HG02678 (cell line): ENCODE measurements at regions not wholly inside any gene's neighbourhood (a gene's known extent, or its start where the extent isn't known, plus 50 kb on each side); places are given as distances from the start of the nearest gene placed in this dataset.
"Not testable (repeated sequence)": the region's sequence is repeated elsewhere in the genome, so short reads cannot be mapped to it uniquely, and the experiment has no call there.

Experiments
- ATAC-seq: cut with Tn5 transposase; IDR thresholded peaks from one replicate; pipeline ENCODE4 v1.9.1; 2021; ENCODE audit warnings: mild to moderate bottlenecking, moderate library complexity; ENCODE audit not compliant: unreplicated experiment

DNA sequence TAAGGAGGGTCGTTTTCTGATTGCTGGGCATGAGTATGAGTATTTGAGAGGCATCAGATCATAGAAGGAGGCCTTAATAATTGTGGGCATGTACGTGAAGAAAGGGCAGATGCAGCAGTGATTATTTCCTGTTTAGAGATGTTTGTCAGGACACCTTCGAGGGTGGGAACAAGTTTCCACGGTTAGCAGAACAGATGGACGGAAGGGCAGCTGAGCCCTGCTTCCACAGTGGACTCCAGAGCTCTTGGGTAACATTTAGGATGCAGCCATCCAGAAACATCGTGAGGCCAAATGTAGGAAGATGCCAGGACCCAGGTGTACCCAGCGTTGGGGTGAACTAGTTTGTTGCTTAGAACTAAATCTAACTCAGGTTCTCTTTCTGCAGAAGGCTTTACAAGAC is 231.3 kb upstream of the FAT1 start:
- ATAC-seq: no peak

- ATAC-seq: no peak
Measured at GRCh38 chr4:186957952-186958555, 234.4 kb upstream of the FAT1 start.

DNA sequence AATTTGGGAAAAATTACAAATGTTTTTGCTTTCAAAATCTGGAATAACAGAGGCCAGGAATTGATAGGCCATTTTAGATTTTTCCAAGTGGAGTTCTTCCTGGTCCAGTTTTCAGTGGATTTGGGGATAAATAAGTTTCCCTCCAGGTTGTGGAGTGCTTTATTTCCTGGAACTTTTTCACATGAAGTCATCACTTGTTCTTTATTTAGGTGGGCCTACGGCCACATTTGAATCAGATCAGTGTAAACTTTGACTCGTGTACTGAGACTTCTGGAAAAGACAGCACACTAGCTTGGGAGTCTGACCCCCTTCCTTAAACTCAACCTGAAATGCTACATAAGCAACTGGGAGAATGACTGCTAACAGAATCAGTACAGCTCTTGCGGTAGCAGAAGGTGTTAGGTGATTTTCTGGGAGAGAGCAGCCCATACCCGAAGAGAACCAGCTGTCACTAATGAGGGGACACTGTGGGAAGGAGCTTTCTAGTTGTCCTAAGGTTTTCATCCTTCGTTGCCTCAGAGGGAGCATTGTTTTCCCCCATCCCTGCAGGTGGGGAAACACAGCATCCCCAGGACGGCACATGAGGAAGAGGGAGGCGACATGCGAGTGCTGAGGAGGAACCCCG is 235.2 kb upstream of the FAT1 start:
- no peak for ATAC-seq

- no peak for ATAC-seq
Measured at GRCh38 chr4:186979961-186980745, 256.5 kb upstream of the FAT1 start.

DNA sequence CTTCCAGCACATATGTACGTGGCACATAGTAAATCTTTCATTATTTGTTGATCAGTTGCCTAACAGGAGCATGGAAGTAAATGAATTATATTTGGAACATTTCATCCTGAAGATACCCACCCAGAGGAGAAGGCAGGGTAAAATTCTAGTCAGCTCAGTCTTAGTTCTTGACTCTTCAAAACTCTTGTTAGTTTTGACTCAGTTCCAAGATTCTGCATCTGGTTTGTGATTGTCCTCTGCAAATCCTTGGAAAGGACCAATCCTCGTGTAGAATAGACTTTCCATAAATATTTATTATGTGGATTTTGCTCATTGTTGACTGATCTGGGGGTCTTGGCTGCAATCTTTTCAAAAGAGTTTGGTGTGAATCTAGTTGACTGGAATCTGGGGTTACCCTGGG is 257.5 kb upstream of the FAT1 start:
- no peak for ATAC-seq

GRCh38 chr4:186982160-186982559 is 258.5 kb upstream of the FAT1 start:
- no peak for ATAC-seq

DNA sequence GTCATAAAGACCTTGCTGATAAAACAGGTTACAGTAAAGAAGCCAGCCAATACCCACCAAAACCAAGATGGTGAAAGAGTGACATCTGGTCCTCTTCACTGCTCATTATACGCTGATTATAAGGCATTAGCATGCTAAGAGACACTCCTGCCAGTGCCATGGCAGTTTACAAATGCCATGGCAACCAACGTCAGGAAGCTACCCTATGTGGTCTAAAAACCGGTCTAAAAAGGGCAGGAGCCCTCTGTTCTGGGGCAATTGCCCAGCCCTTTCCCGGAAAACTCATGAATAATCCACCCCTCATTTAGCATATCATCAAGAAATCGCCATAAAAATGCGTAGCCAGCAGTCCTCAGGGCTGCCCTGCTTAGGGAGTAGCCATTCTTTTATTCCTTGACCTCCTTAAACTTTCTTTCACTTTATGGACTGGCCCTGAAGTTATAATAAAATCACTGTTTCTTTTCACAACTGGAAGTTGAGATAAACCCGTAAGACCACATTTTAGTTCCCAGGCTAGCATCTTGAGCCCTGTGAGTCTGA is 260.5 kb upstream of the FAT1 start:
- ATAC-seq: no peak

DNA sequence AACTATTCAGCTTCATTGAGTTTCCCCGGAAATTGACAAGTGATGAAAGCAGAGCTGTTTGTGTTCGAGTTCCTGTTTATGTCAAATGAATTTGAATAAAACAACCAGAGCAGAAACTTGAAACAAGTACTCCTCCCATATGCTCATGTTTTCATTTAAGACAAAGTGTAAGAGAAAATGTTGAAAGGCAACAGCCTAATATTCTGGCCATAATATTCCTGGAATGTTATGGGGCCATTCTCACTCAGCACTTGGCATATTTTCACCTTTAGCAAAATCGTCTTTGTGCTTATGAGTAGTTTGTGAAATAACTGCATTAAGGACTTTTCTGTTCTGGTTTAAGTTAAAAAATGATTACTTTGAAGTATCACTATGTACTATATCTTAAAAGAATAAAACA is 276.0 kb upstream of the FAT1 start:
- ATAC-seq: no peak

- no peak for ATAC-seq
Measured at GRCh38 chr4:187000281-187000680, 276.6 kb upstream of the FAT1 start.

- ATAC-seq: not testable (repeated sequence)
Measured at GRCh38 chr4:187002133-187002532, 278.5 kb upstream of the FAT1 start.

DNA sequence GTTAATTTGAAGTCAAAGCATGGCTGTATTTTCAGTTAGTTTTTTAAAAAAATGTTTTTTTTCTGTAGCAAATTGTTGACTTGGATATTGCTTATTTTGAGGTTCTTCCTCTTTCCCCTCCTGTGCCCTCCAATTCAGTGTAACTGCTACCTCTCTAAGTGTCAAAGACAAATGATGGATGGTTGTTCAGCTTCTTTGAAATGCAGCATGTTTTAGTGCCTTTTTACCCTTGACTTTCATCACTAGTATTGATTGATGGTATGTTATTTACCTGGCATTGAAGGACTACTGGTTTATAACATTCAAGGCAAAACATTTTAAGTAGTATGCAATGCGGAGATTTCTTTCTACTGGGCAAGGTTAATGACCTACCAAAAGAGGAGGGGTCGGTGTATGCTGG is 281.0 kb upstream of the FAT1 start:
- no peak for ATAC-seq

DNA sequence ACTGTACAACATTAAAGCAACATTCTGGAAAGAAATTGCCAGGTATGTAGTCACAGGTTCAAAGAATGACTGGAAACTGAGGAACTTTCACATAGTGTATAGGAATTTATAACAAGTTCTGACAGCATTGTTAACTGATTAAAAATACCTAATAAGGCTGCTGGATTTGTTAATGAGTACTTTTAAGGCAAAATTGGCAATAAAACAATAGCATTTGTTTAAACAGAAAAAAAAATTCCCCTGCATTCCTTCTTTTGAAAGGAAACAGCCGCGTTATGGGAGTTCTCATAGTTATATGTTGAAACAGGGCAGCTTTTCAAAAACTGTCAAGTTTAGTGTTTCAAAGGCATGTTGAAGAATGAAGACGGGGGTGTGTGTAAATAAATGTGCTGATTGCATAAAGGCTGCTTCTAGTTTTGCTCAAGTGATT is 282.5 kb upstream of the FAT1 start:
- no peak for ATAC-seq

GRCh38 chr4:187010052-187010451 is 286.4 kb upstream of the FAT1 start:
- no peak for ATAC-seq

DNA sequence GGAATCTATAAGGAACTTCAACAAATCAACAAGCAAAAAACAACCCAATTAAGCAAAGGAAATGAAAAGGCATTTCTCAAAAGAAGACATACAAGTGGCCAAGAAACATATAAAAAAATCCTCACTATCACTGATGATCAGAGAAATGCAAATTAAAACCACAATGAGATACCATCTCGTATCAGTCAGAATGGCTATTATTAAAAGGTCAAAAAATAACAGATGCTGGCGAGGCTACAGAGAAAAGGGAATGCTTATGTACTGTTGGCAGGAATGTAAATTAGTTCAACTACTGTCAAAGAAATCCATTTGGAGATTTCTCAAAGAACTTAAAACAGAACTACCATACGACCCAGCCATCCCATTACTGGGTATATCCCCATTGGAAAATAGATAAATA is 292.4 kb upstream of the FAT1 start:
- no peak for ATAC-seq

GRCh38 chr4:187017147-187017546 is 293.5 kb upstream of the FAT1 start:
- no peak for ATAC-seq

DNA sequence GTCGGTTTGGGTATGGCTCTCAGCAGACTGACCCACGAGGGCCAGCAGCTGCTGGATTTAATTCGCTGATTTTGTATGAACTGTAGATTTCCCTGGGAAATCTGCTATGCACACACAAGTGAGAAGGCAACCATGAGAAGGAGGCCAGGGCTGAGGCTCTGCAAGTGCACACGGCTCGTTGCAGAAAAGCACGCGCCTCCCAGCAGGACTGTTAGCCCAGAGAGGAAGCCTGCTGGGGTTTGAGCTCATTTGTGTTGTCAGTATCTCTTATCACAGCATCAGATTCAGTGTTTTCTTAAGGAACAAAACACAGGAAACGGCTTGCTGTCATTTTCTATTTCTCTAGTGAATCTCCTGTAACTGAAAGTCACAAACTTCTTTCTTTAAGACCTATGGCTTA is 296.2 kb upstream of the FAT1 start:
- no peak for ATAC-seq

- ATAC-seq: no peak
Measured at GRCh38 chr4:187020676-187021075, 297.0 kb upstream of the FAT1 start.

- no peak for ATAC-seq
Measured at GRCh38 chr4:187021436-187022205, 298.0 kb upstream of the FAT1 start.

- no peak for ATAC-seq
Measured at GRCh38 chr4:187027272-187027671, 303.6 kb upstream of the FAT1 start.

GRCh38 chr4:187042251-187042650 is 318.6 kb upstream of the FAT1 start:
- ATAC-seq: no peak

GRCh38 chr4:187046471-187046870 is 322.8 kb upstream of the FAT1 start:
- ATAC-seq: no peak
